Lower lobe of right lung (tissue), 2 donors: ENCODE measurements at regions not wholly inside any gene's neighbourhood (a gene's known extent, or its start where the extent isn't known, plus 50 kb on each side); places are given as distances from the start of the nearest gene placed in this dataset.

Source experiments
- ATAC-seq, 2 donors: fragments of 200-7000 bp; cut with Tn5 transposase; one replicate each; pipeline ENCODE4 v1.9.1; 2020 to 2022; ENCODE audit warnings: mild to moderate bottlenecking in 2 of 2, moderate library complexity in 2 of 2
- DNase-seq: peaks from one replicate; pipeline ENCODE4 v3.0.0-alpha.2; 2020
- H3K27ac ChIP-seq: fragments of 200-600 bp; one replicate; pipeline ENCODE4 v1.8.0; 2022
- H3K27me3 ChIP-seq: fragments of 200-600 bp; one replicate; pipeline ENCODE4 v1.8.0; 2022; ENCODE audit warnings: low read depth
- H3K36me3 ChIP-seq: fragments of 200-600 bp; one replicate; pipeline ENCODE4 v1.8.0; 2022; ENCODE audit warnings: mild to moderate bottlenecking
- H3K4me1 ChIP-seq: fragments of 200-600 bp; one replicate; pipeline ENCODE4 v1.8.0; 2022
- H3K4me3 ChIP-seq: fragments of 200-600 bp; one replicate; pipeline ENCODE4 v1.8.0; 2022; ENCODE audit warnings: mild to moderate bottlenecking
- H3K9me3 ChIP-seq: fragments of 200-600 bp; one replicate; pipeline ENCODE4 v1.8.0; 2022
- CTCF ChIP-seq: fragments of 200-600 bp; IDR thresholded peaks from one replicate; pipeline ENCODE4 v1.8.0; 2022; ENCODE audit warnings: antibody characterized with exemption, mild to moderate bottlenecking
- intact Hi-C: fragments of 100-400 bp; cut with DNase I; formaldehyde crosslinking; loops from one replicate; pipeline ENCODE4 v1.11.0; 2022
- donor health status: DM: no; HTN: yes; CAD: no; lungs with severe emphysema.

- intact Hi-C loops: no loop called here
- Histone ChIP-seq H3K4me3 (no peak overlapping the region), H3K4me1 (no peaks in the 10 kb centered on the region), H3K27me3 (no peaks in the 10 kb centered on the region), H3K27ac (no peak overlapping the region), H3K36me3 (no peaks in the 10 kb centered on the region), H3K9me3 (no peaks in the 10 kb centered on the region)
- TF ChIP-seq CTCF: no peak
- no peak for ATAC-seq
- DNase-seq: no peak
These were observed 1079.8 kb downstream of the RAPGEF2 start for GRCh38 chr4:160182727-160183126.

GRCh38 chr4:160184884-160185283, 1082.0 kb downstream of the RAPGEF2 start:
- no peaks in the 10 kb centered on the region for H3K36me3 ChIP-seq
- intact Hi-C loops: no loop called here
- no peaks in the 10 kb centered on the region for H3K27me3 ChIP-seq
- H3K9me3 ChIP-seq: no peaks in the 10 kb centered on the region
- H3K4me3 ChIP-seq: no peak overlapping the region
- TF ChIP-seq CTCF: no peak
- no peaks in the 10 kb centered on the region for H3K4me1 ChIP-seq
- no peak for DNase-seq
- no peak for ATAC-seq
- H3K27ac ChIP-seq: no peak overlapping the region

GRCh38 chr4:160193787-160194186, 1090.9 kb downstream of the RAPGEF2 start:
- no peaks in the 10 kb centered on the region for H3K9me3 ChIP-seq
- no peak overlapping the region for H3K27ac ChIP-seq
- no peaks in the 10 kb centered on the region for H3K27me3 ChIP-seq
- intact Hi-C loops: no loop called here
- TF ChIP-seq CTCF: no peak
- no peaks in the 10 kb centered on the region for H3K4me1 ChIP-seq
- no peak overlapping the region for H3K4me3 ChIP-seq
- DNase-seq: no peak
- no peaks in the 10 kb centered on the region for H3K36me3 ChIP-seq
- no peak for ATAC-seq

GRCh38 chr4:160194716-160195115, 1091.8 kb downstream of the RAPGEF2 start:
- ATAC-seq: no peak
- TF ChIP-seq CTCF: no peak
- intact Hi-C loops: no loop called here
- Histone ChIP-seq H3K27ac (no peak overlapping the region), H3K4me1 (no peaks in the 10 kb centered on the region), H3K9me3 (no peaks in the 10 kb centered on the region), H3K27me3 (no peaks in the 10 kb centered on the region), H3K36me3 (no peaks in the 10 kb centered on the region), H3K4me3 (no peak overlapping the region)
- no peak for DNase-seq

DNA sequence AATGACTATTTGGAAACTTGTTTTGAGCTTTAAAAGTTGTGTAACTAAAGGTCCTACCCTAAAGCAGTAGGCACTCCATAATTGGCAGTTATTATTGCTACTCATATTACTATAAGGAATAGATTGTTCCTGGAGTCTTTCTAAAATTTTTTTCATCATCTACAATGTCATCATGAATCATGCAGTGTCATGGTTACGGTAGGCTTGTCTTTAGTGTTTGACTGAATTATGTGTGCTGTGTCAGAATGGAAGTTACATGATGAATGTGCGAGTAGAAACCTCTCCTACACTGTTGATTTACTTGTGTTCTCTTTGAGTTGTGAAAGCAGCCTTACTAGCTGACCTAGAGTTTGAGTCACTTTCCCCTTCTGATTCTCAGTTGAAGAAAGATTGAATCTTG, 1099.9 kb downstream of the RAPGEF2 start:
- Histone ChIP-seq H3K36me3 (no peaks in the 10 kb centered on the region), H3K4me1 (no peaks in the 10 kb centered on the region), H3K9me3 (no peaks in the 10 kb centered on the region), H3K27me3 (no peaks in the 10 kb centered on the region), H3K4me3 (no peak overlapping the region), H3K27ac (no peak overlapping the region)
- TF ChIP-seq CTCF: no peak
- no peak for ATAC-seq
- intact Hi-C loops: no loop called here
- DNase-seq: no peak

DNA sequence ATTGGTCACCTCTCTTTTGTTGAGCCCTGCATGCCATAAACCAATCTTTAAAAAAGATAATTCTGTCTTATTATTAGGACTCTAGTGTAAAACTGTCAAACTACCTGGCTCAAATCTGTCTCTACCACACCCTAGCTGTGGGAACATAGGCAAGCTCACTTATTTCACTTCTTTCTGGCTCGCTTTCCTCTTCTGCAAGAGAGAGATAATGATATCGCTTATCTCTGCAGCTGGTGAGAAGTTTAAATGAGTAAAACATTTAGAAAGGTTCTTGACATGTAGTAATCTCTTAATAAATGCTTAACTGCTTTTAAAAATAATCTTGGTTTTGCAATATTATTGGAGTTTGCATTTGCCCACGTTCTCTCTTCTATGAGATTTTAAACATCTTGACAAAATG, 1109.2 kb downstream of the RAPGEF2 start:
- Histone ChIP-seq H3K4me1 (no peaks in the 10 kb centered on the region), H3K27ac (no peak overlapping the region), H3K9me3 (no peaks in the 10 kb centered on the region), H3K27me3 (no peaks in the 10 kb centered on the region), H3K36me3 (no peaks in the 10 kb centered on the region), H3K4me3 (no peak overlapping the region)
- ATAC-seq: no peak
- intact Hi-C loops: no loop called here
- no peak for DNase-seq
- no peak for TF ChIP-seq CTCF
